ELR (cell line): ENCODE measurements at regions not wholly inside any gene's neighbourhood (a gene's known extent, or its start where the extent isn't known, plus 50 kb on each side); places are given as distances from the start of the nearest gene placed in this dataset.
A peak's percentile ranks its signal among the peaks of the same experiment; 100 is the strongest.

ENCODE experiments used
- DNase-seq: peaks from one replicate; pipeline ENCODE4 v3.0.0-alpha.2; 2015; ENCODE audit warnings: low read depth

- DNase-seq: no peak
Observed at GRCh38 chr2:109070290-109070689, 58.7 kb upstream of the SH3RF3 start.

- no peak for DNase-seq
Observed at GRCh38 chr2:109069331-109070194, 59.4 kb upstream of the SH3RF3 start.

GRCh38 chr2:109068811-109069210, 60.2 kb upstream of the SH3RF3 start:
- no peak for DNase-seq

GRCh38 chr2:109067631-109068125, 61.3 kb upstream of the SH3RF3 start:
- DNase-seq: no peak

GRCh38 chr2:109066917-109067597, 61.9 kb upstream of the SH3RF3 start:
- DNase-seq: no peak

- no peak for DNase-seq
Observed at GRCh38 chr2:109066501-109066900, 62.5 kb upstream of the SH3RF3 start.

- no peak for DNase-seq
Observed at GRCh38 chr2:109065391-109065734, 63.6 kb upstream of the SH3RF3 start.

GRCh38 chr2:109064660-109065390, 64.2 kb upstream of the SH3RF3 start:
- no peak for DNase-seq

- DNase-seq: no peak
Observed at GRCh38 chr2:109062859-109063700, 65.9 kb upstream of the SH3RF3 start.

- DNase-seq: no peak
Observed at GRCh38 chr2:109062145-109062858, 66.7 kb upstream of the SH3RF3 start.

- no peak for DNase-seq
Observed at GRCh38 chr2:109061736-109062135, 67.3 kb upstream of the SH3RF3 start.

- no peak for DNase-seq
Observed at GRCh38 chr2:109060496-109060895, 68.5 kb upstream of the SH3RF3 start.

- DNase-seq: no peak
Observed at GRCh38 chr2:109059474-109060165, 69.4 kb upstream of the SH3RF3 start.

GRCh38 chr2:109058802-109059201, 69.8 kb upstream of the EDAR start:
- DNase-seq: no peak

- DNase-seq: no peak
Observed at GRCh38 chr2:109058191-109058632, 69.2 kb upstream of the EDAR start.

GRCh38 chr2:109057686-109058085, 68.7 kb upstream of the EDAR start:
- DNase-seq: no peak

GRCh38 chr2:109055435-109055834, 66.4 kb upstream of the EDAR start:
- DNase-seq: no peak

GRCh38 chr2:109054865-109055264, 65.8 kb upstream of the EDAR start:
- no peak for DNase-seq

- no peak for DNase-seq
Observed at GRCh38 chr2:109053716-109054115, 64.7 kb upstream of the EDAR start.

- DNase-seq: peak; percentile 15
Observed at GRCh38 chr2:109052922-109053321, 63.9 kb upstream of the EDAR start.
